Fibroblast of lung (primary cell): ENCODE measurements at regions not wholly inside any gene's neighbourhood (a gene's known extent, or its start where the extent isn't known, plus 50 kb on each side); places are given as distances from the start of the nearest gene placed in this dataset.

Experiments
- DNase-seq, 2 donors: peaks; one replicate each; pipeline versions ENCODE4 v3.0.0 to v3.0.0-alpha.2; 2010; ENCODE audit warnings: low read depth in 2 of 2
- H2AFZ ChIP-seq: 2 replicates; pipeline ENCODE4 v1.5.1; 2012; ENCODE audit warnings: low read length, control low read depth, inconsistent platforms
- H3K27ac ChIP-seq: 2 replicates; pipeline ENCODE4 v1.5.1; 2011; ENCODE audit warnings: low read length, control low read depth; ENCODE audit not compliant: insufficient read depth
- H3K27me3 ChIP-seq: 2 replicates; pipeline ENCODE4 v1.5.1; 2011; ENCODE audit warnings: mild to moderate bottlenecking, low read length; ENCODE audit not compliant: control insufficient read depth, insufficient read depth
- H3K36me3 ChIP-seq: 2 replicates; pipeline ENCODE4 v1.5.1; 2011; ENCODE audit warnings: low read length; ENCODE audit not compliant: control insufficient read depth, insufficient read depth
- H3K4me1 ChIP-seq: 2 replicates; pipeline ENCODE4 v1.5.1; 2011; ENCODE audit warnings: low read length; ENCODE audit not compliant: control insufficient read depth, insufficient read depth; ENCODE audit errors: extremely low read depth
- H3K4me2 ChIP-seq: 2 replicates; pipeline ENCODE4 v1.5.1; 2011; ENCODE audit warnings: low read length, control low read depth; ENCODE audit not compliant: insufficient read depth; ENCODE audit errors: extremely low read depth
- H3K4me3 ChIP-seq, 4 experiments: fragments of 200-600 bp in 1 of 4; sonication (generic) in 1 of 4; replicated peaks in 1 of 4; 2 replicates each; pipeline ENCODE4 v1.5.1; 2011 to 2016; ENCODE audit warnings: low read length in 4 of 4, low read depth in 3 of 4, mild to moderate bottlenecking in 3 of 4, control low read depth in 2 of 4, inconsistent platforms in 1 of 4, mixed read lengths in 1 of 4; ENCODE audit not compliant: insufficient read depth in 1 of 4; ENCODE audit errors: control extremely low read depth in 1 of 4
- H3K79me2 ChIP-seq: 2 replicates; pipeline ENCODE4 v1.5.1; 2012; ENCODE audit warnings: mild to moderate bottlenecking, low read length, inconsistent platforms; ENCODE audit not compliant: control insufficient read depth, insufficient read depth
- H3K9ac ChIP-seq: 2 replicates; pipeline ENCODE4 v1.5.1; 2011; ENCODE audit warnings: mild to moderate bottlenecking, low read length, control low read depth; ENCODE audit not compliant: insufficient read depth
- H3K9me3 ChIP-seq: 2 replicates; pipeline ENCODE4 v1.5.1; 2012; ENCODE audit warnings: low read depth, low read length; ENCODE audit not compliant: control insufficient read depth, insufficient read depth
- H4K20me1 ChIP-seq: 2 replicates; pipeline ENCODE4 v1.5.1; 2011; ENCODE audit warnings: low read length; ENCODE audit not compliant: control insufficient read depth, insufficient read depth; ENCODE audit errors: extremely low read depth
- EZH2 ChIP-seq: IDR thresholded peaks from 2 replicates; pipeline ENCODE4 v1.5.1; 2012; ENCODE audit warnings: low read length, control low read depth, mild to moderate bottlenecking; ENCODE audit errors: missing control alignments
- TF ChIP-seq, protein P1 (sequence below), 2 donors: IDR thresholded peaks in 1 of 2; conservative IDR thresholded peaks in 1 of 2; 1 replicate in 1 of 2; 2 replicates in 1 of 2; pipeline ENCODE4 v1.5.1; 2011 to 2012; ENCODE audit warnings: low read length in 2 of 2, control low read depth in 1 of 2, inconsistent platforms in 1 of 2, low read depth in 1 of 2, mild to moderate bottlenecking in 1 of 2

GRCh38 chr6:104483225-104483834 lies 376.4 kb downstream of the HACE1 start:
- Histone ChIP-seq H3K4me1 (no peaks in the 10 kb centered on the region), H2AFZ (no peak overlapping the region), H3K4me3 (no peak overlapping the region), H3K9me3 (no peaks in the 10 kb centered on the region), H3K27ac (no peak overlapping the region), H3K27me3 (no peaks in the 10 kb centered on the region), H3K9ac (no peak overlapping the region), H3K4me2 (no peak overlapping the region), H3K79me2 (no peaks in the 10 kb centered on the region), H3K36me3 (no peaks in the 10 kb centered on the region), H4K20me1 (no peaks in the 10 kb centered on the region)
- DNase-seq, result peak in 1 of 2 donors; percentile 0
- TF ChIP-seq, protein P1, sequence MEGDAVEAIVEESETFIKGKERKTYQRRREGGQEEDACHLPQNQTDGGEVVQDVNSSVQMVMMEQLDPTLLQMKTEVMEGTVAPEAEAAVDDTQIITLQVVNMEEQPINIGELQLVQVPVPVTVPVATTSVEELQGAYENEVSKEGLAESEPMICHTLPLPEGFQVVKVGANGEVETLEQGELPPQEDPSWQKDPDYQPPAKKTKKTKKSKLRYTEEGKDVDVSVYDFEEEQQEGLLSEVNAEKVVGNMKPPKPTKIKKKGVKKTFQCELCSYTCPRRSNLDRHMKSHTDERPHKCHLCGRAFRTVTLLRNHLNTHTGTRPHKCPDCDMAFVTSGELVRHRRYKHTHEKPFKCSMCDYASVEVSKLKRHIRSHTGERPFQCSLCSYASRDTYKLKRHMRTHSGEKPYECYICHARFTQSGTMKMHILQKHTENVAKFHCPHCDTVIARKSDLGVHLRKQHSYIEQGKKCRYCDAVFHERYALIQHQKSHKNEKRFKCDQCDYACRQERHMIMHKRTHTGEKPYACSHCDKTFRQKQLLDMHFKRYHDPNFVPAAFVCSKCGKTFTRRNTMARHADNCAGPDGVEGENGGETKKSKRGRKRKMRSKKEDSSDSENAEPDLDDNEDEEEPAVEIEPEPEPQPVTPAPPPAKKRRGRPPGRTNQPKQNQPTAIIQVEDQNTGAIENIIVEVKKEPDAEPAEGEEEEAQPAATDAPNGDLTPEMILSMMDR (conservative IDR thresholded peaks at IDR 0.05 in 1 of 2, IDR thresholded peaks at IDR 0.05 in 1 of 2; ENCODE audit: low read depth in 1 of 2, low read length in 2 of 2), result no peak
- no peak for TF ChIP-seq EZH2

GRCh38 chr6:104477569-104477968 lies 382.1 kb downstream of the HACE1 start:
- H3K9me3 ChIP-seq, result no peaks in the 10 kb centered on the region
- H4K20me1 ChIP-seq, result no peaks in the 10 kb centered on the region
- no peaks in the 10 kb centered on the region for H3K79me2 ChIP-seq
- no peaks in the 10 kb centered on the region for H3K27me3 ChIP-seq
- H3K36me3 ChIP-seq, result no peaks in the 10 kb centered on the region
- H3K9ac ChIP-seq, result no peak overlapping the region
- no peak overlapping the region for H3K4me2 ChIP-seq
- DNase-seq, result no peak
- H3K4me3 ChIP-seq, result no peak overlapping the region
- TF ChIP-seq, protein P1 (conservative IDR thresholded peaks at IDR 0.05 in 1 of 2, IDR thresholded peaks at IDR 0.05 in 1 of 2; ENCODE audit: low read depth in 1 of 2, low read length in 2 of 2), result no peak
- TF ChIP-seq EZH2, result no peak
- H3K27ac ChIP-seq, result no peak overlapping the region
- H3K4me1 ChIP-seq, result no peaks in the 10 kb centered on the region
- H2AFZ ChIP-seq, result no peak overlapping the region

GRCh38 chr6:104473021-104473429 lies 386.7 kb downstream of the HACE1 start:
- Histone ChIP-seq H3K36me3 (no peaks in the 10 kb centered on the region), H3K4me2 (no peak overlapping the region), H3K9me3 (no peaks in the 10 kb centered on the region), H3K4me3 (no peak overlapping the region), H3K4me1 (no peaks in the 10 kb centered on the region), H3K79me2 (no peaks in the 10 kb centered on the region), H3K27ac (no peak overlapping the region), H3K9ac (no peak overlapping the region), H3K27me3 (no peaks in the 10 kb centered on the region), H2AFZ (no peak overlapping the region), H4K20me1 (no peaks in the 10 kb centered on the region)
- DNase-seq, result no peak
- TF ChIP-seq, protein P1 (conservative IDR thresholded peaks at IDR 0.05 in 1 of 2, IDR thresholded peaks at IDR 0.05 in 1 of 2; ENCODE audit: low read depth in 1 of 2, low read length in 2 of 2), result no peak
- no peak for TF ChIP-seq EZH2
